Right atrium auricular region (tissue), 2 donors: ENCODE measurements at regions not wholly inside any gene's neighbourhood (a gene's known extent, or its start where the extent isn't known, plus 50 kb on each side); places are given as distances from the start of the nearest gene placed in this dataset.

Source experiments
- DNase-seq: peaks from one replicate; pipeline ENCODE4 v3.0.0-alpha.2; 2019; ENCODE audit warnings: low spot score
- H3K27ac ChIP-seq, 2 donors: fragments of 200-600 bp; sonication (generic); 1 replicate in 1 of 2; 2 replicates in 1 of 2; pipeline ENCODE4 v1.5.1; 2016 to 2019
- H3K27me3 ChIP-seq, 2 donors: fragments of 200-600 bp; sonication (generic); one replicate each; pipeline versions ENCODE4 v1.5.1 to v1.6.0; 2017 to 2019
- H3K36me3 ChIP-seq: fragments of 200-600 bp; sonication (generic); one replicate; pipeline ENCODE4 v1.5.1; 2016
- H3K4me1 ChIP-seq, 2 donors: fragments of 200-600 bp; sonication (generic); one replicate each; pipeline versions ENCODE4 v1.5.1 to v1.6.0; 2017 to 2019
- H3K4me3 ChIP-seq, 2 donors: fragments of 200-600 bp; sonication (generic); 1 replicate in 1 of 2; 2 replicates in 1 of 2; pipeline ENCODE4 v1.5.1; 2017 to 2019; ENCODE audit warnings: mild to moderate bottlenecking in 1 of 2, moderate library complexity in 1 of 2
- H3K9me3 ChIP-seq, 2 donors: fragments of 200-600 bp; sonication (generic); one replicate each; pipeline ENCODE4 v1.5.1; 2019
- CTCF ChIP-seq, 2 donors: fragments of 200-600 bp; sonication (generic); IDR thresholded peaks; one replicate each; pipeline ENCODE4 v1.5.1; 2019; ENCODE audit warnings: antibody characterized with exemption in 2 of 2

- Histone ChIP-seq H3K4me3 (no peak overlapping the region), H3K4me1 (no peaks in the 10 kb centered on the region), H3K36me3 (no peaks in the 10 kb centered on the region), H3K27ac (no peak overlapping the region), H3K27me3 (no peaks in the 10 kb centered on the region), H3K9me3 (peaks cover 0 to 1% of the 10 kb centered on the region in 2 donors)
- TF ChIP-seq CTCF (IDR thresholded peaks at IDR 0.05), result no peak
- DNase-seq, result no peak
These were observed 703.4 kb downstream of the EPHA7 start for GRCh38 chr6:92715991-92716390.

- H3K27me3 ChIP-seq, result no peaks in the 10 kb centered on the region
- H3K4me1 ChIP-seq, result no peaks in the 10 kb centered on the region
- H3K4me3 ChIP-seq, result no peak overlapping the region
- no peaks in the 10 kb centered on the region for H3K9me3 ChIP-seq
- H3K27ac ChIP-seq, result no peak overlapping the region
- H3K36me3 ChIP-seq, result no peaks in the 10 kb centered on the region
- no peak for DNase-seq
- TF ChIP-seq CTCF (IDR thresholded peaks at IDR 0.05), result no peak
These were observed 705.0 kb downstream of the EPHA7 start for GRCh38 chr6:92714346-92714745.

- H3K4me1 ChIP-seq, result no peaks in the 10 kb centered on the region
- no peaks in the 10 kb centered on the region for H3K9me3 ChIP-seq
- no peak overlapping the region for H3K27ac ChIP-seq
- no peaks in the 10 kb centered on the region for H3K27me3 ChIP-seq
- H3K36me3 ChIP-seq, result no peaks in the 10 kb centered on the region
- TF ChIP-seq CTCF (IDR thresholded peaks at IDR 0.05), result no peak
- no peak for DNase-seq
- H3K4me3 ChIP-seq, result no peak overlapping the region
These were observed 709.3 kb downstream of the EPHA7 start for GRCh38 chr6:92710048-92710447.

GRCh38 chr6:92708945-92709344, 710.4 kb downstream of the EPHA7 start:
- H3K4me1 ChIP-seq, result no peaks in the 10 kb centered on the region
- TF ChIP-seq CTCF (IDR thresholded peaks at IDR 0.05), result no peak
- DNase-seq, result no peak
- no peak overlapping the region for H3K4me3 ChIP-seq
- H3K36me3 ChIP-seq, result no peaks in the 10 kb centered on the region
- no peaks in the 10 kb centered on the region for H3K27me3 ChIP-seq
- H3K9me3 ChIP-seq, result no peaks in the 10 kb centered on the region
- H3K27ac ChIP-seq, result no peak overlapping the region

GRCh38 chr6:92708270-92708669, 711.1 kb downstream of the EPHA7 start:
- Histone ChIP-seq H3K27ac (no peak overlapping the region), H3K36me3 (no peaks in the 10 kb centered on the region), H3K9me3 (no peaks in the 10 kb centered on the region), H3K4me1 (no peaks in the 10 kb centered on the region), H3K4me3 (no peak overlapping the region), H3K27me3 (no peaks in the 10 kb centered on the region)
- no peak for DNase-seq
- no peak for TF ChIP-seq CTCF (IDR thresholded peaks at IDR 0.05)

GRCh38 chr6:92706976-92707375, 712.4 kb downstream of the EPHA7 start:
- Histone ChIP-seq H3K27ac (no peak overlapping the region), H3K4me1 (no peaks in the 10 kb centered on the region), H3K9me3 (no peaks in the 10 kb centered on the region), H3K36me3 (no peaks in the 10 kb centered on the region), H3K27me3 (no peaks in the 10 kb centered on the region), H3K4me3 (no peak overlapping the region)
- no peak for DNase-seq
- TF ChIP-seq CTCF (IDR thresholded peaks at IDR 0.05), result no peak
